Panc1 (cell line): ENCODE measurements at regions not wholly inside any gene's neighbourhood (a gene's known extent, or its start where the extent isn't known, plus 50 kb on each side); places are given as distances from the start of the nearest gene placed in this dataset.

Source experiments
- ATAC-seq: fragments of 200-7000 bp; cut with Tn5 transposase; 2 replicates; pipeline ENCODE4 v1.9.1; 2020; ENCODE audit warnings: mild to moderate bottlenecking, moderate library complexity
- BruUV-seq: library from RNA; stranded (reverse); fragments of 400-500 nt; replicated peaks from 2 replicates; lab custom pipeline; 2021; lab: Mats Ljungman, UMichigan
- CTCF ChIA-PET: fragments of 300-600 bp; sonication (Branson Sonifier 250); formaldehyde crosslinking; loops from one replicate; lab custom pipeline; 2022; ENCODE audit warnings: antibody characterized with exemption; lab: Charles Lee
- POLR2A ChIA-PET: fragments of 300-600 bp; sonication (Branson Sonifier 250); formaldehyde crosslinking; loops from one replicate; lab custom pipeline; 2022; ENCODE audit warnings: antibody characterized with exemption; lab: Charles Lee
- DNase-seq: peaks from one replicate; pipeline ENCODE4 v3.0.0-alpha.2; 2010; ENCODE audit warnings: low read depth, low spot score
- H3K27ac ChIP-seq: 2 replicates; pipeline ENCODE4 v1.5.1; 2011; ENCODE audit warnings: mild to moderate bottlenecking, low read length, inconsistent platforms
- H3K27me3 ChIP-seq: fragments of 200-500 bp; sonication (Bioruptor generic); 2 replicates; pipeline ENCODE4 v1.6.0; 2014; ENCODE audit warnings: low read length, inconsistent platforms; ENCODE audit not compliant: control insufficient read depth, insufficient read depth
- H3K36me3 ChIP-seq: fragments of 200-500 bp; sonication (Bioruptor generic); 2 replicates; pipeline ENCODE4 v1.5.1; 2014; ENCODE audit warnings: inconsistent platforms, mild to moderate bottlenecking, low read length, moderate library complexity; ENCODE audit not compliant: control insufficient read depth, insufficient read depth
- H3K4me1 ChIP-seq: 2 replicates; pipeline ENCODE4 v1.5.1; 2011; ENCODE audit warnings: inconsistent platforms, mild to moderate bottlenecking, low read length, moderate library complexity; ENCODE audit not compliant: control insufficient read depth, insufficient read depth
- H3K4me3 ChIP-seq, 2 experiments: 2 replicates each; pipeline ENCODE4 v1.5.1; 2011 to 2012; ENCODE audit warnings: low read depth in 2 of 2, low read length in 2 of 2, mild to moderate bottlenecking in 2 of 2, inconsistent platforms in 1 of 2, moderate library complexity in 1 of 2
- H3K9me3 ChIP-seq: fragments of 200-500 bp; sonication (Bioruptor generic); 2 replicates; pipeline ENCODE4 v1.5.1; 2014; ENCODE audit warnings: low read depth, mild to moderate bottlenecking, inconsistent platforms, low read length, moderate library complexity; ENCODE audit not compliant: control insufficient read depth, insufficient read depth
- POLR2AphosphoS5 ChIP-seq: IDR thresholded peaks from 2 replicates; pipeline ENCODE4 v1.6.1; 2012; ENCODE audit warnings: mild to moderate bottlenecking, low read depth, low read length, moderate library complexity
- SIN3A ChIP-seq: IDR thresholded peaks from 2 replicates; pipeline ENCODE4 v1.6.1; 2012; ENCODE audit warnings: low read depth, mild to moderate bottlenecking, low read length, moderate library complexity, borderline replicate concordance; ENCODE audit not compliant: insufficient read depth
- TCF7L2 ChIP-seq: IDR thresholded peaks from 2 replicates; pipeline ENCODE4 v1.6.1; 2011; ENCODE audit warnings: mild to moderate bottlenecking, low read depth, low read length, inconsistent platforms
- in situ Hi-C: cut with HindIII; loops from 2 replicates; pipeline ENCODE4 v1.10.0; 2016; ENCODE audit warnings: low sequenced_read_pairs, low pct_unique_long_range_greater_than_20kb
- intact Hi-C: fragments of 100-400 bp; cut with micrococcal nuclease; formaldehyde crosslinking; loops from one replicate; pipeline ENCODE4 v1.10.0; 2022; ENCODE audit not compliant: unreplicated experiment
- TF ChIP-seq, protein P1 (sequence below): fragments of 450-650 bp; IDR thresholded peaks from 2 replicates; pipeline ENCODE4 v1.5.1; 2017; ENCODE audit warnings: mild to moderate bottlenecking
- TF ChIP-seq, protein P2 (sequence below), 2 experiments: IDR thresholded peaks; 2 replicates each; pipeline ENCODE4 v1.6.1; 2011 to 2012; ENCODE audit warnings: low read depth in 2 of 2, control low read depth in 1 of 2, low read length in 1 of 2, mild to moderate bottlenecking in 1 of 2, moderate library complexity in 1 of 2; ENCODE audit not compliant: insufficient read depth in 1 of 2

DNA sequence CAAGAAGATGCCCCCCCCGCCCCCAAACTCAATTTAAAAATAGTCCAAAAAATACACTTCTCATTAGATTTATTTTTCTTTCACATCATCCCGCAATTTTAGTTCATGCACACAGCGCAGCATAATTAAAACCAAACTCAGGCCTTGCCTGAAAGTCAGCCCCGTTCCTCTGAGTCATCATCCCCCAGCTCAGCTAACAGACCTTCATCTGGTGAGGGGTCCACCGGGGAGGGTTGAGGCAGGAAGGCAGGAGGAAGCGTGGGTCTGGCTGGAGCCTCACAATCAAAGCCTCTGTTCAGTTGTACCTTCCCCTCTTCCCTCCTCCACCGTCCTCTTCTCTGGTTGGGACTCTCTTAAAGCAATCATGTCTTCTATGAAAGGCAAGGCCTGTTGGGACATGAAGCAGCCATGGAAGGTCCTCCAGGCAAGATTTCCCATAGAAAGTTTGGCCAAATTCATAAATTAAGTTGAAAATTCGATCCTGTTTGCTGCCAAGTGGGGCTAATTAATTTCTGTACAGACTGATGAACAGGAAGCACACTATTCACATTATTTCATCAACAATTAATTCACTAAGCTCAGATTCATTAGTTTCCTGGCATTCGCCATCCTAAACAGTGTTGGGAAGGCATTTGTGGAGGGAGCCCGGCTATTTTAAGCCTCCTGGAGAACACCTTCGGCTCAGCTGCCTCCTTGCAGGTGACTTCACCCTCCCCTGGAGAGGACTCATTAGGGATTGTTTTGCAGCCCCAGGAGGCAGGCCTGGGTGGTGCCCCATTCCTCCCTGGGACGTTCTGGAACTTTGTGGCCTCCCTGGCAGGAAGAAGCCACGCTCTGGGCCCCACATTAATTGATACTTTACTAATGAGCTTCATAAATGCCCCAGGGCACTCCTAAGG is 72.3 kb upstream of the BNC1 start:
- intact Hi-C loops (no loop called here), in situ Hi-C loops (no loop called here)
- ChIA-PET CTCF (no interaction called here), POLR2A (no interaction called here)
- no peak overlapping the region for H3K27ac ChIP-seq
- TF ChIP-seq, protein P1, sequence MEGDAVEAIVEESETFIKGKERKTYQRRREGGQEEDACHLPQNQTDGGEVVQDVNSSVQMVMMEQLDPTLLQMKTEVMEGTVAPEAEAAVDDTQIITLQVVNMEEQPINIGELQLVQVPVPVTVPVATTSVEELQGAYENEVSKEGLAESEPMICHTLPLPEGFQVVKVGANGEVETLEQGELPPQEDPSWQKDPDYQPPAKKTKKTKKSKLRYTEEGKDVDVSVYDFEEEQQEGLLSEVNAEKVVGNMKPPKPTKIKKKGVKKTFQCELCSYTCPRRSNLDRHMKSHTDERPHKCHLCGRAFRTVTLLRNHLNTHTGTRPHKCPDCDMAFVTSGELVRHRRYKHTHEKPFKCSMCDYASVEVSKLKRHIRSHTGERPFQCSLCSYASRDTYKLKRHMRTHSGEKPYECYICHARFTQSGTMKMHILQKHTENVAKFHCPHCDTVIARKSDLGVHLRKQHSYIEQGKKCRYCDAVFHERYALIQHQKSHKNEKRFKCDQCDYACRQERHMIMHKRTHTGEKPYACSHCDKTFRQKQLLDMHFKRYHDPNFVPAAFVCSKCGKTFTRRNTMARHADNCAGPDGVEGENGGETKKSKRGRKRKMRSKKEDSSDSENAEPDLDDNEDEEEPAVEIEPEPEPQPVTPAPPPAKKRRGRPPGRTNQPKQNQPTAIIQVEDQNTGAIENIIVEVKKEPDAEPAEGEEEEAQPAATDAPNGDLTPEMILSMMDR: no peak
- TF ChIP-seq POLR2AphosphoS5 (no peak), SIN3A (no peak), TCF7L2 (no peak)
- TF ChIP-seq, protein P2, sequence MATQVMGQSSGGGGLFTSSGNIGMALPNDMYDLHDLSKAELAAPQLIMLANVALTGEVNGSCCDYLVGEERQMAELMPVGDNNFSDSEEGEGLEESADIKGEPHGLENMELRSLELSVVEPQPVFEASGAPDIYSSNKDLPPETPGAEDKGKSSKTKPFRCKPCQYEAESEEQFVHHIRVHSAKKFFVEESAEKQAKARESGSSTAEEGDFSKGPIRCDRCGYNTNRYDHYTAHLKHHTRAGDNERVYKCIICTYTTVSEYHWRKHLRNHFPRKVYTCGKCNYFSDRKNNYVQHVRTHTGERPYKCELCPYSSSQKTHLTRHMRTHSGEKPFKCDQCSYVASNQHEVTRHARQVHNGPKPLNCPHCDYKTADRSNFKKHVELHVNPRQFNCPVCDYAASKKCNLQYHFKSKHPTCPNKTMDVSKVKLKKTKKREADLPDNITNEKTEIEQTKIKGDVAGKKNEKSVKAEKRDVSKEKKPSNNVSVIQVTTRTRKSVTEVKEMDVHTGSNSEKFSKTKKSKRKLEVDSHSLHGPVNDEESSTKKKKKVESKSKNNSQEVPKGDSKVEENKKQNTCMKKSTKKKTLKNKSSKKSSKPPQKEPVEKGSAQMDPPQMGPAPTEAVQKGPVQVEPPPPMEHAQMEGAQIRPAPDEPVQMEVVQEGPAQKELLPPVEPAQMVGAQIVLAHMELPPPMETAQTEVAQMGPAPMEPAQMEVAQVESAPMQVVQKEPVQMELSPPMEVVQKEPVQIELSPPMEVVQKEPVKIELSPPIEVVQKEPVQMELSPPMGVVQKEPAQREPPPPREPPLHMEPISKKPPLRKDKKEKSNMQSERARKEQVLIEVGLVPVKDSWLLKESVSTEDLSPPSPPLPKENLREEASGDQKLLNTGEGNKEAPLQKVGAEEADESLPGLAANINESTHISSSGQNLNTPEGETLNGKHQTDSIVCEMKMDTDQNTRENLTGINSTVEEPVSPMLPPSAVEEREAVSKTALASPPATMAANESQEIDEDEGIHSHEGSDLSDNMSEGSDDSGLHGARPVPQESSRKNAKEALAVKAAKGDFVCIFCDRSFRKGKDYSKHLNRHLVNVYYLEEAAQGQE (IDR thresholded peaks at IDR 0.05; ENCODE audit: insufficient read depth in 1 of 2, low read depth in 2 of 2, low read length in 1 of 2): no peak
- no peaks in the 10 kb centered on the region for H3K9me3 ChIP-seq
- no peak overlapping the region for H3K4me3 ChIP-seq
- H3K36me3 ChIP-seq: no peaks in the 10 kb centered on the region
- no peaks in the 10 kb centered on the region for H3K27me3 ChIP-seq
- DNase-seq: no peak
- H3K4me1 ChIP-seq: no peaks in the 10 kb centered on the region
- no peak for ATAC-seq
- no TSS peak for BruUV-seq

DNA sequence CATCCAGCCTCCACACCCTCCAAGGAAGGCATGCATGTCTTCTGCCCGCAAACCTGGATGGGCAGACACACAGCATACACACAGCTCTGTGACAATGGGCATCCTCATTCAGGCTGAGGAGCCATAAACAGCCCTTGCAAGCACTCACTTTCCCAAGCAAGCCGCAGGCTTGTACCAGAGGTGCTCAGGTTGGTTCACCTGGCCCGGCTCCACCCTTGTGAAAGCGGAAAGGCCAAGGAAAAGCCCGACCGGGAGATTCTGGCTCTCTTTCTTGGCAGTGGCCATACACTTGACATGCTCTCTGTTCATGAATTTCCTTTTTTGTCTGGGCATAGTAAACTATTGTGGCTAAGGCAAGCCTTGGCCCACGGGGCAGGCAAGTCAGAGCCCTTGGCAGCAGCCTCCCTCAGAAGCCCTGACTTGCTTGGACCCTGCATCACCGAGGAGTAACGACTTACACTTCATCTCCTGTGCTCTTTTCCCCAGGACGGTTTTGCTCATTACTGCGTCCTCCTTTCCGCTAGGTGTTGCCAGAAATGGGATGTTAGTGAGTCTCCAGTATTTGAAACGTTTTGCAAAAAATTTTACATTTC is 74.6 kb upstream of the BNC1 start:
- Histone ChIP-seq H3K36me3 (no peaks in the 10 kb centered on the region), H3K4me1 (no peaks in the 10 kb centered on the region), H3K4me3 (no peak overlapping the region), H3K9me3 (no peaks in the 10 kb centered on the region), H3K27me3 (no peaks in the 10 kb centered on the region), H3K27ac (no peak overlapping the region)
- intact Hi-C loops (no loop called here), in situ Hi-C loops (no loop called here)
- ChIA-PET POLR2A (no interaction called here), CTCF (no interaction called here)
- DNase-seq (no peak), ATAC-seq (peak; percentile 51; the same call in 1 of the 2 replicates)
- no peak for TF ChIP-seq TCF7L2
- TF ChIP-seq, protein P2 (IDR thresholded peaks at IDR 0.05; ENCODE audit: insufficient read depth in 1 of 2, low read depth in 2 of 2, low read length in 1 of 2): no peak
- TF ChIP-seq, protein P1: no peak
- no peak for TF ChIP-seq SIN3A
- no peak for TF ChIP-seq POLR2AphosphoS5
- no TSS peak for BruUV-seq
